ENCODE measurements at regions not wholly inside any gene's neighbourhood (a gene's known extent, or its start where the extent isn't known, plus 50 kb on each side); places are given as distances from the start of the nearest gene placed in this dataset.

GRCh38 chr14:101248840-101249675, 312.2 kb upstream of the DIO3 start:
- TF ChIP-seq CTCF (IDR thresholded peaks at IDR 0.05; ENCODE audit: borderline replicate concordance, extremely low read depth, low read length, poor library complexity, severe bottlenecking) (no peak), EZH2 (IDR thresholded peaks at IDR 0.05; ENCODE audit: borderline replicate concordance, low read depth, low read length, severe bottlenecking) (no peak)
